IPS-18c (cell line): ENCODE measurements at regions not wholly inside any gene's neighbourhood (a gene's known extent, or its start where the extent isn't known, plus 50 kb on each side); places are given as distances from the start of the nearest gene placed in this dataset.
"Not testable (repeated sequence)": the region's sequence is repeated elsewhere in the genome, so short reads cannot be mapped to it uniquely, and the experiment has no call there.

Experiments
- H3K4me3 ChIP-seq: 2 replicates; pipeline ENCODE4 v1.7.0; 2013; ENCODE audit warnings: low read depth, mild to moderate bottlenecking, low read length, moderate library complexity; ENCODE audit not compliant: insufficient read depth
- H3K9me3 ChIP-seq: one replicate; pipeline ENCODE4 v1.6.1; 2013; ENCODE audit warnings: mild to moderate bottlenecking, low read length, moderate library complexity; ENCODE audit not compliant: control insufficient read depth, insufficient read depth

DNA sequence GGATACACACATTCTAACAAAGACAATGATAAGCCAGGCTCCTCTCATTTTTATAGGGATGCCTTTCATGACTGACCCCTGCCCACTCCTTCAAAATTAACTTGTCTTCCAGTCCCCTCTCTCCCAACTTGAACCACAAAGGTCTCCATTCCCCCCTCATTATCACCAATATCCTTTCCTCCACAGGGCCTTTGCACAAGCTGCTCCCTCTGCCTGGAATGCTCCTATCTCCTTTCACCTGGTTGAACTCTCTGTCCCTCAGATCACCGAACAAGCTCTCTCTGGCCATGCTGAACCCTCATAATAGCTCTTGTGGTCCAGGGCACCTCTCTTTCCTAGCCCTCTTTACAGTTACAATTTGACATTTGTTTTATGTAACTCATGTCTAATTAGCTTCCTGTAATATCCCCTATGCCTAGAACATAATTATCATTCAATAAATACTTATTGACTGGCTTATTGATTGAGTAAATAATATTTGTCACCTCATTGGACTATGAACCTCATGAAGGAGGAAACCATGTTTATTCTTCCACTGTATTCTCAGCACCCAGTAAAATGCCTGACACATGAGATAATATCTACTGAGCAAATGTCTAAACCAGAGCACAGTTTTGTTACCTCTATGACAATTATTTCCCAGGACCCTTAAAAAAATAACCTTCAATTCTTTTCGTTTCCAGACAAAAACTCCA, 266.3 kb upstream of the RASGEF1B start:
- no peak overlapping the region for H3K4me3 ChIP-seq
- H3K9me3 ChIP-seq: no peaks in the 10 kb centered on the region

DNA sequence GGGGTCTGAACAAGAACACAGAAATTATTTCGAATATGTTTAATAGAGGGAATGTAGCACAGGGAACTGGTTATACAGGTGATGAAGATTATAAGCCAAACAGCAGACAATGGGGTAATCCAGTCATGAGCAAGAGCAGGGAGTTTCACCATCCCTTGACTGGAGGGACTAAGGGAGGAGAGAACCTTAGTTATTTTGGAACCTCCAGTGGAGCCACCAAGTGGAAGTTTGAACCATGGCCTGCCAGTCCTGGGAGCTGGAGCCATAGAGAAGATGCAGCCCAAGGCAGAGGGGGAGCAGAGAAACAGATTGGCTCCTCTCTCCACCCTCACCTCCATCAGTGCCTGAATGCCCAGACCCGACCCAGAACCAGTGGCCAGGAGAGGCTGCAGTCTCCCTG, 264.6 kb upstream of the RASGEF1B start:
- Histone ChIP-seq H3K4me3 (no peak overlapping the region), H3K9me3 (no peaks in the 10 kb centered on the region)

DNA sequence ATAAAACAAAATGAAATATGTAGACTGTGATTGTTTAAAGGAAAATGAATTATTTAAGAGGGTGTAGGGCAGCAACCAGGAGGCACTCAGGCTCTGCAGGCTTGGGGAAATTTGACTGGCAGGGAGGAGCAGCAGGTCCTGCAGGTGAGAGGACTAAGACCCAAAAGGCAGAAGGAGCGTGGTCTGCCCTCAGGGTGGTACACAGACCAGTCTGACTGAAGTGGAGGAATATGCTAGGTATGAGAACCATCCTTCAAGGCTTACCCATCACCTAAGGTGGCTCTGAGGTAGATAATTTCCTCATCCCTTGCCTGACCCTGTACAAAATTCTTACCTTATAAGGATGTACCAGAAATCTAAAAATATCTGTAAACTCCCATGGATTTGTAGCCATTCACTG, 261.3 kb upstream of the RASGEF1B start:
- Histone ChIP-seq H3K4me3 (no peak overlapping the region), H3K9me3 (no peaks in the 10 kb centered on the region)

DNA sequence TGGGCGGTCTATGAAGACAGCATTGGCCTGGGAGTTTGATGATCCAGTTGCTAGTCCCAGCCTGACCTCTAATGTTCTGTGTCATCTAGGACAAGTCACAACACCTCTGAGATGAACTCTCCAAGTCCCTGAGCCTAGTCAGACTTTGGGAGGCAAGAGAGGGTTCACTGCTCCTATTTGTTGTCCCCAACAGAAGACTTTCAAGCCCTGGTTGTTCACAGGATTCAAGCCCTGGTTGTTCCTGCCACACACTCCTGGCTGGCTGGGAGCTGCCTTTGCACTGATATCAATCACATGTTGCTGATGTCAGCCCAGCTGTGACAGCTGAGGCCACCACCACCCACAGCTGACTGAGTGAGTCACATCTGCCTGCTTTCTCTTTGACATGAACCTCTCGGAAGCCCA, 253.2 kb upstream of the RASGEF1B start:
- Histone ChIP-seq H3K9me3 (no peaks in the 10 kb centered on the region), H3K4me3 (no peak overlapping the region)

DNA sequence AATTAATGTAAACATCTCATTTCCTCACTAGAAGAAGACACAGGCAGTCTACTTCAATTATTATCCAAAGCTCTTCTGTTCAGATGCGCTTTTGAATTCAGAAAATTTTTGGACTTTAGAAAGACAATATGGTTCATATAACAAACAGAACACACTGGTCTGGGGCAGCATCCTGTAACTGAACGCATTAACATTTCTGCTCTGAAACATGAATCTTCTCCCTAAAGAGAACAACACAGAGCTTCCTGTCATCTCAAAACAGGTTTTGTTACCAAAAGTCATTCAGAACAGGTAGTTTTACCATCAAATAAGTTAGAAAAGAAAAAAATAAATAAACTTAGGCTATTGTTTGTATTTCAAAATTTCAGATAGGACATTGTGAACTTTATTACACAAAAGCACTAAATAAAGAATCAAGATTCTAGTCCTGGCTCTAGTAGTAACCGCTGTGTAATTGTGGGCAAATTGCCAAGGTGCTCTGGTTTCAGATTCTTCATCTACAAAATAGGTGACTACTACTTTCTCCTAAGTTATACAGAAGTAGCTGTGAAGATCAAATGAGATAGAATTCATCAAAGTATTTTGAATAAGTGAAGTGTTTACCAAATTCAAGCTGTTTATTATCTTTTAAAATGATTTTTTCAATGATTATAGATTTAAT, 252.3 kb upstream of the RASGEF1B start:
- H3K9me3 ChIP-seq: no peaks in the 10 kb centered on the region
- H3K4me3 ChIP-seq: no peak overlapping the region

DNA sequence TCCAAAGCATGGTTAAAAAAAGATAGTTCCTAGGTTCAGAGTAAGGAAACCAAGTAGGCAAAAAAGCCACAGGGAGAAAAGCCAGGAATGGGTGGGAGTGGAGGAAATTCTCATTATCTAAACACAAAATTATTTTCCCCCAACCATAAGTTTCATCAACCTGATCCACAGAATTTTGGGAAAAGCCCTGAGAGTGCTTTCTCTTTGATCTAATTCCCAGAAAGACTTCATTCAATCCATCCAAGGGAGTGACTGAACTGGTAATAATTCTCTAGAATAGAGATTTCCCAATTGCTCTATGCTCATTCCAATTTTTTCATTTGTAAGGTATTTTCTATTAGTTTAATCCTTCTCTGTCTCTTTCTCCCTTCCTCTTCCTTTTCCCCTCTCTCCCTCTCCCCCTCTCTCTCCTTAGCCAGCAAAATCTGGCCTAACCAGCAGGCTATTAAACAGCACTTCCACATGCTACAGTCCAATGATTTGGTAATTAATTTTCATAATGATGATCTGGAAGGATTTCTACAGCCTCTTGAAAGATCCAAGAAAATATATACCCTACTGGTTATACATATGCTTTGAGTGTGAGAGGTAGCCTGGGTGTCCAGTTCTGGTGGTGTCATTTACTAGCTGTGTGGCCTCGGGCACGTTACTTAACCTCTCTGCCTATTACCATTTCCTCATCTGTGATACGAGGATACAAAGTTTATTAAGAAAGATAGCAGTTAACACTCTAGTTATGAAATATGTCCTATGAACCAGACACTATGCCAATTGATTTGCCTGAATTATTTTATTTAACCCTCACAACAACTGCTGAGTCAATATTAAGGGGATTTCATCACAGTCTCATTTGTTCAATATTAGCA, 251.5 kb upstream of the RASGEF1B start:
- H3K4me3 ChIP-seq: no peak overlapping the region
- H3K9me3 ChIP-seq: no peaks in the 10 kb centered on the region

GRCh38 chr4:81722290-81722851, 250.7 kb upstream of the RASGEF1B start:
- Histone ChIP-seq H3K4me3 (no peak overlapping the region), H3K9me3 (no peaks in the 10 kb centered on the region)

DNA sequence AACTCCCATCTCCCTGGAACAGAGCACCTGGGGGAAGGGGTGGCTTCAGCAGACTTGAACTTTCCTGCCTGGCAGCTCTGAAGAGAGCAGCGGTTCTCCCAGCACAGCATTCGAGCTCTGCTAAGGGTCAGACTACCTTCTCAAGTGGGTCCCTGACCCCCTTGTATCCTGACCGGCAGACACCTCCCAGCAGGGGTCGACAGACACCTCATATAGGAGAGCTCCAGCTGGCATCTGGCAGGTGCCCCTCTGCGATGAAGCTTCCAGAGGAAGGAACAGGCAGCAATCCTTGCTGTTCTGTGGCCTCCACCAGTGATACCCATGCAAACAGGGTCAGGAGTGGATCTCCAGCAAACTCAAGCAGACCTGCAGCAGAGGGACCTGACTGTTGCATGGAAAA, 244.1 kb upstream of the RASGEF1B start:
- Histone ChIP-seq H3K4me3 (no peak overlapping the region), H3K9me3 (no peaks in the 10 kb centered on the region)

DNA sequence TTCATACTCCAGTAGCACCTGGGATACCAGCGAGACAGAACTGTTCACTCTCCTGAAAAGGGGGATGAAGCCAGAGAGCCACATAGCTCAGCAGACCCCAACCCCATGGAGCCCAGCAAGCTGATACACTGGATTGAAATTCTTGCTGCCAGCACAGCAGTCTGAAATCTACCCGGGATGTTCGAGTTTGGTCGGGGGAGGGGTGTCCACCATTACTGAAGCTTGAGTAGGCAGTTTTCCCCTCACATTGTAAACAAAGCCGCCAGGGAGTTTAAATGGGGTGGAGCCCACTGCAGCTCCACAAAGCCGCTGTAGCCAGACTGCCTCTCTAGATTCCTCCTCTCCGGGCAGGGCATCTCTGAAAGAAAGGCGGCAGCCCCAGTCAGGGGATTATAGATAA, 243.7 kb upstream of the RASGEF1B start:
- not testable (repeated sequence) for H3K9me3 ChIP-seq, H3K4me3 ChIP-seq

GRCh38 chr4:81714291-81714690, 242.6 kb upstream of the RASGEF1B start:
- Histone ChIP-seq H3K9me3 (no peaks in the 10 kb centered on the region), H3K4me3 (no peak overlapping the region)

GRCh38 chr4:81712714-81713113, 241.0 kb upstream of the RASGEF1B start:
- Histone ChIP-seq H3K9me3 (no peaks in the 10 kb centered on the region), H3K4me3 (no peak overlapping the region)

DNA sequence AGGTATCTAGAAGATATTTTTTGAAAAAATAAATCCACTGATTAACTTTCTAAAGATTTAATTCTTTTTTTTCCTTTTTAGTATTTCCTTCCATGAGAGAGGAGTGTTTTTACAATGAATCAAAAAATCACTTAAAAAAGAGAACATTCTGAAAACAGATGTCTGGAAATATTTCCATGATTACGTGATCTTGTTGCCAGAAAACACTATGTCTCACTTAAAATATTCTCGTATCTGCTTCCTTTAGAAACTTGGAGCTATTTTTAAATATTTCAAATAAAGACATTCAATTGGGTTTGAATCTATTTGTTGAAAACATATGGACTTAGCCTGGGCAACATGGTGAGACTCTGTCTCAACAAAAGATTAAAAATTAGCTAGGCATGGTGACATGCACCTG, 232.8 kb upstream of the RASGEF1B start:
- no peak overlapping the region for H3K4me3 ChIP-seq

DNA sequence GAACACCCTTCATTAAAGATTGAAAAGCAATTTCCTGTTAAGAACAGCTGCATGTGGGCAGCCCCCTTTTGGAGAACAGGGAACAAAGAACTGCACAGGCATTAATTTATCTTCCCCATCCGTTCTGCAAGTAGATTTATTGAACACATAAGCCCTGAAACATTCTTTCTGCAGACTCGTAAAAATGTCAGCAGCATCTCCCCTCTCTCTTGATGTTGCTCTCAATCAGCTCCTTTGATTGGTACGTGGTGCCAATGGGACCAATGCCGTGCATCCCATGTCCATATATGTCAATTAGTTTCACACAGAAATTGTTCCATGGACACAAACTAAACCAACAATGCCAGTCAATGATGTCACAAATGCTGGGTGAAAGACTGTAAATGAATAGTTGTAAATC, 228.5 kb upstream of the RASGEF1B start:
- H3K4me3 ChIP-seq: no peak overlapping the region
- H3K9me3 ChIP-seq: no peaks in the 10 kb centered on the region

More for the DNA sequence above, 232.8 kb upstream of the RASGEF1B start:
- no peaks in the 10 kb centered on the region for H3K9me3 ChIP-seq

DNA sequence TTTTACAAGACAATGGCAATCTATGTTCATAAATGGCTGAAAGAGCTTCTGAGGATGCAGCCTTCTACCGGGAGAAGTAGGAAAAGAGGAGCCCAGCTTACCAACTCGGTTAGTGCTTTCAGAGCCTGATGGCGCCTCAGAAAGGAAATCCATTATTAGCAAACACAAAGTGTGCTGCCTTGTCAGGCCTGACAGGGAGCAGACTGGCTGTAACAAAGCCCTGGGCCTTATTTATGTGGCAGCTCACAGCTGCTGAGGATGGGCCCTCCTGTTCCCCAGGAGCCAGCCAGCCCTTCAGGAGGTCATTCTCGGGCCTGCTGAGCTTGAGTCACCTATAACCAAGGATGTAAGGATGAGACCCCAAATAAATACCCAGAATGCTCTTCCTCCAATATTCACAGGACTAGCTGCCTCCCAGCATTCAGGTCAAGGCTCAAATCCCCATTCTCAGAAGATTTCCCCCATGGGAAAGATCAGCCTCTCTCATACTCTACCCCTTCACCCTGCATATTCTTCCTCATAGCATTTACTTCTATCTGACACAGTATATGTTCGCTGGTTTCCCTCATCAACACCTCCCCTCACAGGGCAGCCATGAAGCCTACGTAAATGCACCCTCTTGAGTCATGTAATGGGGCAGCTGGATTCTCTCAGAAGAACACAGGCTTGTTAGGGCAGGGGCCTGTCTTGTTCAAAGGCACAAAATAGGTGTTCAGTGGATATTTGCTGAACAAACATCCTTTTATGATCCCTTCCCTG, 227.0 kb upstream of the RASGEF1B start:
- Histone ChIP-seq H3K4me3 (no peak overlapping the region), H3K9me3 (no peaks in the 10 kb centered on the region)

DNA sequence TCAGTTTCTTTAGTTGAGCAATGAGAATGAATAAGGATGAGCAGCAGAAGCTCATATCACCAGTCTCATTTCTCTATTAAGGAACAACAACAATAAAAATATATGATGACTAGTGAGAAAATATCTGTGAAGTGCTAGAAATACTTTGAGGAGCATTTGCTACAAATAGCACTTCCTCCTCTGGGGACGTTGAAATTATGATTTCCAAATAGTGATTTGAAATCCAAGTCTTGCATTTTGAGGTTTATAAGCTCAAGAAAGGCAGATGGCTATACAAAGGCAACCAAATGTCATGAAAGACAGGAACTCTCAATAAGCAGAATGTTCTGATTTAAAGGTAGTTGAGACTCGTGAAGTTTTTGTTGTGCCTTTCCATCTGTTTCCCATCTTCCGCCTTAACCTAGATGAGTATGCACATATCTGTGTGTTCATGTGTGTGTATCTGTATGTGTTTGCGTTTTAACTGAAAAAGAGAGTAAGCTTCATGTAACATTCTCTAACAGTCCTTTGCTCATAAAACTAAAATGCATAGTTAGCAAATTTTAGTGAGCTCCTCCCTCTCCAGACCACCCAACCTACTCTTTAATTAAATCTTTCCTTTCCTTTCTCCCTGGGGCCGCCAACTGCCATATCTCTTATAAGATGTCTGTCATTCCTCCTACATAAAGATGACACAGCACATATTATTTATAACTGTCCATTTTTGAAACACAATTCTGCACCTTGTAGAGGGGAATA, 222.6 kb upstream of the RASGEF1B start:
- Histone ChIP-seq H3K9me3 (no peaks in the 10 kb centered on the region), H3K4me3 (no peak overlapping the region)

DNA sequence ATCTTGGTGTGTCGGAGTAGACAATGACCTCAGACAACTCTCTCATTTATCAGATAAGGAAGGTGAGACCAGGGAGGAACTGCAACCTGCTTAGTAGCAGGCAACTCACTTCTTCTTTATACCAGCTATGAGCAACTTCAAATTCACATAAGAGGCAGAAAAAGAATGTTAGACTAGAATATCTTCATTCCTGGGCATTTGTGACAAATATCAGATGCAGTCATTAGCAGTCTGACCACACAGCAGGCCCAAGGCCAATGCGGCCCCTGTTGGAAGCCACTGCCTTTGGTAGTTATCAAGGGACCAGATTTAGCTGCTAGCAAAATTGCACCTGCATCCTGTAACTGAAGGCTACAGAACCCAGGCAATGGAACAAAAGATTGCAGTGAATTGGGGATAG, 219.2 kb upstream of the RASGEF1B start:
- no peak overlapping the region for H3K4me3 ChIP-seq
- no peaks in the 10 kb centered on the region for H3K9me3 ChIP-seq
